RWPE2 (cell line): ENCODE measurements at regions not wholly inside any gene's neighbourhood (a gene's known extent, or its start where the extent isn't known, plus 50 kb on each side); places are given as distances from the start of the nearest gene placed in this dataset.

Experiments used
- ATAC-seq: fragments of 200-7000 bp; cut with Tn5 transposase; 3 replicates; pipeline ENCODE4 v1.9.1; 2021; ENCODE audit warnings: low read depth
- DNase-seq: peaks from one replicate; pipeline ENCODE4 v3.0.0-alpha.2; 2020; ENCODE audit warnings: low spot score
- H3K27ac ChIP-seq: fragments of 450-650 bp; 2 replicates; pipeline ENCODE4 v1.5.1; 2017; ENCODE audit warnings: mild to moderate bottlenecking; ENCODE audit not compliant: poor library complexity, severe bottlenecking
- H3K27me3 ChIP-seq: fragments of 250-450 bp; sonication (Bioruptor Pico); 2 replicates; pipeline ENCODE4 v1.5.1; 2021; ENCODE audit warnings: mild to moderate bottlenecking, moderate library complexity; ENCODE audit not compliant: insufficient read depth, poor library complexity, severe bottlenecking
- H3K36me3 ChIP-seq: fragments of 250-450 bp; sonication (Bioruptor Pico); 2 replicates; pipeline ENCODE4 v1.5.1; 2020; ENCODE audit warnings: low read depth, mild to moderate bottlenecking, moderate library complexity
- H3K4me1 ChIP-seq: fragments of 250-450 bp; sonication (Bioruptor Pico); 2 replicates; pipeline ENCODE4 v1.5.1; 2021; ENCODE audit warnings: mild to moderate bottlenecking, moderate library complexity; ENCODE audit not compliant: insufficient read depth, poor library complexity, severe bottlenecking
- H3K4me3 ChIP-seq: fragments of 250-450 bp; sonication (Bioruptor Pico); 2 replicates; pipeline ENCODE4 v1.5.1; 2021; ENCODE audit warnings: mild to moderate bottlenecking, moderate library complexity; ENCODE audit not compliant: severe bottlenecking
- H3K9me3 ChIP-seq: fragments of 250-450 bp; sonication (Bioruptor Pico); 2 replicates; pipeline ENCODE4 v1.5.1; 2021; ENCODE audit warnings: mild to moderate bottlenecking, moderate library complexity; ENCODE audit not compliant: severe bottlenecking
- CTCF ChIP-seq: fragments of 450-650 bp; IDR thresholded peaks from one replicate; pipeline ENCODE4 v1.5.1; 2017; ENCODE audit warnings: mild to moderate bottlenecking, moderate library complexity; ENCODE audit not compliant: poor library complexity, severe bottlenecking

DNA sequence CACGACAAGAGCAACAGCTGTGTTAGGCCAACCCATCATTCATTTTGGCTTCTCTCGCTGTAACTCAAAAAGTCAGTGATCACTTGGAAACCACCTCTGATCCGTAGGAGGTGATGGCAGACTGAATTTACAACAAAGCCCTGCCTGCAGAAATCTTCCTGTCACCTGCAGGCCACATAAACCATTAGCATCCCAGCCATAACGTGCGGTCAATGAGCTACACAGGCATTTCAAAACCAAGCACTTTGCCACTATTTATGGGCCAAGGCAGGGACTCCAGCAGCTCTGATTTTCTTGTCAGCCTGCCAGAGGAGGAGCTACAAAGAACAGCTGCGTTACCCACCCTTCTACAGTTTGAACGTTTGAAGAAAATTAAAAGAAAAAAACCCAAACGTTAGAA lies 228.1 kb upstream of the PPARGC1A start:
- TF ChIP-seq CTCF = no peak
- no peak overlapping the region for H3K27ac ChIP-seq
- H3K9me3 ChIP-seq = no peaks in the 10 kb centered on the region
- no peaks in the 10 kb centered on the region for H3K36me3 ChIP-seq
- no peak for ATAC-seq
- no peak overlapping the region for H3K4me3 ChIP-seq
- H3K4me1 ChIP-seq = no peaks in the 10 kb centered on the region
- H3K27me3 ChIP-seq = no peaks in the 10 kb centered on the region
- no peak for DNase-seq

DNA sequence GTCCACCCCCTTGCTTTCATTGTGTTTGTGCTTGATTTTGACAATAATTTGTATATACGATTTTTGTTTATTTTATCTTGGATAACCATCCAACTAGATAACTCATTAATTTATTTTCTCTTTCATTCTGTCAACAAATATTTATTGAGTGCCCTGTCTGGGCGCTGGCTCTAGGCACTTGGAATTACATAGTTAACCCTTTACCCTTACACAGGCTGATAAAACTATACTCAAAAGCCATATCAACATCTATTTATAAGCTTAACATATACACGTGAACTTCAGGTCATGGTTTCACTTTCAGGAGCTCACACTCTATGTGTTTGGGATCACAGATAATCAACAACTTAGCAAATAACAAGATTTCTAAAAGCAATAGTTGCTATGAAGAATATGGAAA lies 226.3 kb upstream of the PPARGC1A start:
- ATAC-seq (no peak), DNase-seq (no peak)
- H3K4me1 ChIP-seq = no peaks in the 10 kb centered on the region
- no peak overlapping the region for H3K4me3 ChIP-seq
- TF ChIP-seq CTCF = no peak
- H3K27me3 ChIP-seq = no peaks in the 10 kb centered on the region
- H3K36me3 ChIP-seq = no peaks in the 10 kb centered on the region
- no peak overlapping the region for H3K27ac ChIP-seq
- H3K9me3 ChIP-seq = no peaks in the 10 kb centered on the region

- no peak for ATAC-seq
- Histone ChIP-seq H3K36me3 (no peaks in the 10 kb centered on the region), H3K9me3 (no peaks in the 10 kb centered on the region), H3K4me3 (no peak overlapping the region), H3K27me3 (no peaks in the 10 kb centered on the region), H3K27ac (no peak overlapping the region), H3K4me1 (no peaks in the 10 kb centered on the region)
- no peak for TF ChIP-seq CTCF
- no peak for DNase-seq
Observed at GRCh38 chr4:24114919-24115500, 225.2 kb upstream of the PPARGC1A start.

GRCh38 chr4:24114444-24114843 lies 224.6 kb upstream of the PPARGC1A start:
- Histone ChIP-seq H3K36me3 (no peaks in the 10 kb centered on the region), H3K4me1 (no peaks in the 10 kb centered on the region), H3K4me3 (no peak overlapping the region), H3K27me3 (no peaks in the 10 kb centered on the region), H3K27ac (no peak overlapping the region), H3K9me3 (no peaks in the 10 kb centered on the region)
- DNase-seq (no peak), ATAC-seq (no peak)
- TF ChIP-seq CTCF = no peak

DNA sequence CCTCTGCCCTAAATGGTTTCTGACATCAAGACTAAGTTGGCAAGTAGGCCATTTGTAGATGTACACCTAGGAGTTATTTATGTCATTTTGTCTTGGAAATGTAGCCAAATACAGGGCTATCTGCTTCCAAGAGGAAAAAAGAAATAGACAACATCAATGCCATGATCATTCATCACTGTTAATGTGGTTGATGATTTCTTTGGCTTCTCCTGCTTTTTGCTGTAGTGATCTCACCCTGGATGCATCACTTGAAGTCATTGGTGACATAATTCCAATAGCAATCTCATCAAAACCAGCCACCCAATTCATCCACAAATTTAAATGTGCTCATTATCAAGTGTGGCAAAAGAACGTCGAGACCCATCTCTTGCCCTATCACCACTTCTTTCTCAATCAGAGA lies 222.6 kb upstream of the PPARGC1A start:
- Histone ChIP-seq H3K36me3 (no peaks in the 10 kb centered on the region), H3K9me3 (no peaks in the 10 kb centered on the region), H3K4me3 (no peak overlapping the region), H3K4me1 (no peaks in the 10 kb centered on the region), H3K27me3 (no peaks in the 10 kb centered on the region), H3K27ac (no peak overlapping the region)
- TF ChIP-seq CTCF = no peak
- ATAC-seq (no peak), DNase-seq (no peak)
